Endothelial cell of umbilical vein (primary cell): ENCODE measurements at regions not wholly inside any gene's neighbourhood (a gene's known extent, or its start where the extent isn't known, plus 50 kb on each side); places are given as distances from the start of the nearest gene placed in this dataset.

Experiments
- BruUV-seq: library from RNA; stranded (reverse); fragments of 400-500 nt; replicated peaks from 2 replicates; lab custom pipeline; 2021; lab: Mats Ljungman, UMichigan
- CTCF ChIA-PET: fragments of 300-600, 350-600 bp; sonication (Branson Sonifier 250); formaldehyde crosslinking; loops from one replicate; lab custom pipeline; 2021; ENCODE audit warnings: antibody characterized with exemption, inconsistent platforms; lab: Charles Lee
- POLR2A ChIA-PET: fragments of 300-600, 350-600 bp; sonication (Branson Sonifier 250); formaldehyde crosslinking; loops from one replicate; lab custom pipeline; 2021; ENCODE audit warnings: antibody characterized with exemption, inconsistent platforms; lab: Charles Lee
- DNase-seq: peaks from one replicate; pipeline ENCODE4 v3.0.0-alpha.2; 2011; ENCODE audit warnings: low read depth, low spot score
- FAIRE-seq: peaks from 2 replicates; lab custom pipeline; 2011; peaks lifted over from hg19 to GRCh38; lab: Jason Lieb, UNC
- H2AFZ ChIP-seq: 2 replicates; pipeline ENCODE4 v1.6.0; 2012; ENCODE audit warnings: low read depth, low read length, control low read depth, inconsistent platforms
- H3K27ac ChIP-seq: 2 replicates; pipeline ENCODE4 v1.5.1; 2011; ENCODE audit warnings: low read depth, mild to moderate bottlenecking, control low read depth, low read length, moderate library complexity; ENCODE audit not compliant: insufficient read depth
- H3K27me3 ChIP-seq, 2 experiments: 2 replicates each; pipeline versions ENCODE4 v1.6.0 to v1.6.1; 2011; ENCODE audit warnings: low read length in 2 of 2, mixed read lengths in 1 of 2; ENCODE audit not compliant: control insufficient read depth in 2 of 2, insufficient read depth in 2 of 2
- H3K36me3 ChIP-seq, 2 experiments: 2 replicates in 1 of 2; 3 replicates in 1 of 2; pipeline ENCODE4 v1.5.1; 2011; ENCODE audit warnings: low read length in 2 of 2, mild to moderate bottlenecking in 1 of 2, moderate library complexity in 1 of 2; ENCODE audit not compliant: control insufficient read depth in 2 of 2, insufficient read depth in 2 of 2; ENCODE audit errors: extremely low read depth in 1 of 2
- H3K4me1 ChIP-seq: 3 replicates; pipeline ENCODE4 v1.5.1; 2011; ENCODE audit warnings: mild to moderate bottlenecking, low read length; ENCODE audit not compliant: control insufficient read depth, insufficient read depth; ENCODE audit errors: extremely low read depth
- H3K4me2 ChIP-seq: 2 replicates; pipeline ENCODE4 v1.6.1; 2011; ENCODE audit warnings: low read length, control low read depth, mixed read lengths; ENCODE audit not compliant: insufficient read depth
- H3K4me3 ChIP-seq, 3 experiments: fragments of 200-600 bp in 1 of 3; sonication (generic), shearing (Covaris generic) in 1 of 3; replicated peaks in 1 of 3; 2 replicates each; pipeline ENCODE4 v1.5.1; 2011 to 2016; ENCODE audit warnings: control low read depth in 3 of 3, low read length in 3 of 3, mild to moderate bottlenecking in 2 of 3, inconsistent platforms in 1 of 3, low read depth in 1 of 3, moderate library complexity in 1 of 3; ENCODE audit not compliant: insufficient read depth in 1 of 3
- H3K79me2 ChIP-seq: 2 replicates; pipeline ENCODE4 v1.6.0; 2012; ENCODE audit warnings: low read length, inconsistent platforms; ENCODE audit not compliant: control insufficient read depth, insufficient read depth
- H3K9ac ChIP-seq: replicated peaks from 2 replicates; pipeline ENCODE3; 2011; ENCODE audit warnings: low read length, control low read depth; ENCODE audit not compliant: insufficient read depth; ENCODE audit errors: extremely low read depth
- H3K9me1 ChIP-seq: replicated peaks from 3 replicates; pipeline ENCODE4 v1.6.0; 2011; ENCODE audit warnings: mild to moderate bottlenecking, low read length; ENCODE audit not compliant: control insufficient read depth, insufficient read depth; ENCODE audit errors: extremely low read depth
- H3K9me3 ChIP-seq: replicated peaks from 2 replicates; pipeline ENCODE4 v1.5.1; 2012; ENCODE audit warnings: low read length, inconsistent platforms; ENCODE audit not compliant: control insufficient read depth, insufficient read depth
- H4K20me1 ChIP-seq: replicated peaks from 2 replicates; pipeline ENCODE3; 2011; ENCODE audit warnings: mild to moderate bottlenecking, low read length; ENCODE audit not compliant: control insufficient read depth, insufficient read depth; ENCODE audit errors: extremely low read depth
- EZH2 ChIP-seq: IDR thresholded peaks from 2 replicates; pipeline ENCODE4 v1.6.1; 2012; ENCODE audit warnings: borderline replicate concordance, low read depth, mild to moderate bottlenecking, moderate library complexity, low read length, inconsistent platforms; ENCODE audit not compliant: severe bottlenecking
- FOS ChIP-seq: IDR thresholded peaks from 2 replicates; pipeline ENCODE4 v1.6.1; 2011; ENCODE audit warnings: mild to moderate bottlenecking, low read length, moderate library complexity, borderline replicate concordance; ENCODE audit not compliant: insufficient read depth
- GATA2 ChIP-seq: IDR thresholded peaks from 2 replicates; pipeline ENCODE4 v1.7.0; 2011; ENCODE audit warnings: low read depth, mild to moderate bottlenecking, moderate library complexity, mixed read lengths, low read length; ENCODE audit not compliant: insufficient read length, insufficient read depth
- JUN ChIP-seq: IDR thresholded peaks from 2 replicates; pipeline ENCODE4 v1.6.1; 2011; ENCODE audit warnings: borderline replicate concordance, low read depth; ENCODE audit not compliant: insufficient read length, insufficient read depth
- MAX ChIP-seq: IDR thresholded peaks from 2 replicates; pipeline ENCODE4 v1.6.1; 2011; ENCODE audit not compliant: insufficient read depth, insufficient read length
- MYC ChIP-seq: IDR thresholded peaks from one replicate; pipeline ENCODE4 v1.6.1; 2011; ENCODE audit warnings: mild to moderate bottlenecking, low read depth, low read length
- POLR2A ChIP-seq: IDR thresholded peaks from 2 replicates; pipeline ENCODE4 v1.6.1; 2012; ENCODE audit warnings: low read depth, mild to moderate bottlenecking, control low read depth, low read length
- POLR2AphosphoS5 ChIP-seq: IDR thresholded peaks from 2 replicates; pipeline ENCODE4 v1.6.1; 2012; ENCODE audit warnings: low read depth, mild to moderate bottlenecking, control low read depth, low read length, moderate library complexity; ENCODE audit not compliant: insufficient read depth
- dilution Hi-C: fragments of 300-500 bp; cut with MboI; formaldehyde crosslinking; loops from one replicate; pipeline ENCODE4 v1.15.0; 2019; ENCODE audit warnings: low sequenced_read_pairs; ENCODE audit not compliant: extremely low pct_ligation_motif_present
- intact Hi-C: fragments of 100-400 bp; cut with micrococcal nuclease; formaldehyde crosslinking; loops from one replicate; pipeline ENCODE4 v1.10.0; 2022

- TF ChIP-seq MYC (no peak), EZH2 (no peak), POLR2AphosphoS5 (no peak)
- no peaks in the 10 kb centered on the region for H3K27me3 ChIP-seq
- no peaks in the 10 kb centered on the region for H3K79me2 ChIP-seq
- ChIA-PET POLR2A (no interaction called here), CTCF (no interaction called here)
- dilution Hi-C loops (no loop called here), intact Hi-C loops (no loop called here)
- H2AFZ ChIP-seq, result no peak overlapping the region
- no peak overlapping the region for H3K4me2 ChIP-seq
- no peaks in the 10 kb centered on the region for H3K9me1 ChIP-seq
- DNase-seq (no peak), FAIRE-seq (no peak)
- H3K4me1 ChIP-seq, result no peaks in the 10 kb centered on the region
- BruUV-seq, result no TSS peak
- H3K9me3 ChIP-seq, result no peaks in the 10 kb centered on the region
- H4K20me1 ChIP-seq, result no peaks in the 10 kb centered on the region
- H3K36me3 ChIP-seq, result no peaks in the 10 kb centered on the region
- H3K4me3 ChIP-seq, result no peak overlapping the region
- H3K9ac ChIP-seq, result no peak overlapping the region
- H3K27ac ChIP-seq, result no peak overlapping the region
Measured at GRCh38 chr12:83474369-83474768, 787.7 kb downstream of the TMTC2 start.

- H3K27ac ChIP-seq, result no peak overlapping the region
- H4K20me1 ChIP-seq, result no peaks in the 10 kb centered on the region
- no peaks in the 10 kb centered on the region for H3K9me3 ChIP-seq
- H3K27me3 ChIP-seq, result no peaks in the 10 kb centered on the region
- CTCF ChIA-PET, result no interaction called here
- dilution Hi-C loops, result no loop called here
- no peak overlapping the region for H3K9ac ChIP-seq
- BruUV-seq, result no TSS peak
- TF ChIP-seq POLR2A, result no peak
- TF ChIP-seq GATA2, result no peak
- no peak for TF ChIP-seq FOS
- no peak for TF ChIP-seq MAX
- no peak for TF ChIP-seq EZH2
- TF ChIP-seq JUN, result no peak
- no peak for TF ChIP-seq MYC
- no peak overlapping the region for H3K4me2 ChIP-seq
- DNase-seq (no peak), FAIRE-seq (no peak)
- H3K4me1 ChIP-seq, result no peaks in the 10 kb centered on the region
- POLR2A ChIA-PET, result no interaction called here
- intact Hi-C loops, result no loop called here
- no peak overlapping the region for H3K4me3 ChIP-seq
- H3K9me1 ChIP-seq, result no peaks in the 10 kb centered on the region
- H3K36me3 ChIP-seq, result no peaks in the 10 kb centered on the region
- H3K79me2 ChIP-seq, result no peaks in the 10 kb centered on the region
- no peak overlapping the region for H2AFZ ChIP-seq
Measured at GRCh38 chr12:83473408-83474095, 786.8 kb downstream of the TMTC2 start.
